ENCODE measurements at regions not wholly inside any gene's neighbourhood (a gene's known extent, or its start where the extent isn't known, plus 50 kb on each side); places are given as distances from the start of the nearest gene placed in this dataset.
"Not testable (repeated sequence)": the region's sequence is repeated elsewhere in the genome, so short reads cannot be mapped to it uniquely, and the experiment has no call there.

- TF ChIP-seq EZH2 (IDR thresholded peaks at IDR 0.05; ENCODE audit: low read length); CTCF (optimal IDR thresholded peaks at IDR 0.05 in 1 of 3, IDR thresholded peaks at IDR 0.05 in 1 of 3, conservative IDR thresholded peaks at IDR 0.05 in 1 of 3; ENCODE audit: extremely low read depth in 1 of 3, insufficient read depth in 2 of 3, low read length in 3 of 3): not testable (repeated sequence)
These were observed 719.0 kb downstream of the TLE1 start for GRCh38 chr9:80970377-80970776.
